Keratinocyte (primary cell): ENCODE measurements at regions not wholly inside any gene's neighbourhood (a gene's known extent, or its start where the extent isn't known, plus 50 kb on each side); places are given as distances from the start of the nearest gene placed in this dataset.

Experiments
- EZH2 ChIP-seq: IDR thresholded peaks from one replicate; pipeline ENCODE4 v1.6.1; 2012; ENCODE audit warnings: inconsistent platforms, mild to moderate bottlenecking, low read length, moderate library complexity
- TF ChIP-seq, protein P1 (sequence below), 3 experiments: IDR thresholded peaks in 1 of 3; conservative IDR thresholded peaks in 1 of 3; optimal IDR thresholded peaks in 1 of 3; 2 replicates in 2 of 3; 3 replicates in 1 of 3; pipeline versions ENCODE3 to v1.5.1; 2011; ENCODE audit warnings: low read length in 3 of 3, mild to moderate bottlenecking in 3 of 3, moderate library complexity in 2 of 3, control low read depth in 1 of 3, inconsistent platforms in 1 of 3; ENCODE audit not compliant: insufficient read depth in 2 of 3; ENCODE audit errors: extremely low read depth in 1 of 3

DNA sequence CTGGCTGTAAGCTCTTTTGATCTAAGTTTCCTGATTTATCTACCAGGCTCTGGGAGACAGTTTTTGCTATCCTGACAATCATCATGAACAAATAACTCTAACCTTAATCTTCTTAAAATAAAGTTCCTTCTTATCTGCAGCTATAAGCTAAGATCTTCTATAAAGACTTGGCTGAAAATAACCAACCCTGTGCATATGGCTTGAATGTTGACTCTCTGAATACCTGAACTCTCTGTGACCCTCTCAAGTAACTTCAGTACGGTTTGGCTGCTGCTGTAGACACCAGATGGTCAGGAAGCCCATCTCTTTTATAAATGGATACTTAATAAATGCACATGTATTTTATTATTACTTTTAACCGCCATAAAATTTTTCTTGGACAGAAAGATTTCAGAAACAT is 412.4 kb upstream of the CBLB start:
- TF ChIP-seq, protein P1, sequence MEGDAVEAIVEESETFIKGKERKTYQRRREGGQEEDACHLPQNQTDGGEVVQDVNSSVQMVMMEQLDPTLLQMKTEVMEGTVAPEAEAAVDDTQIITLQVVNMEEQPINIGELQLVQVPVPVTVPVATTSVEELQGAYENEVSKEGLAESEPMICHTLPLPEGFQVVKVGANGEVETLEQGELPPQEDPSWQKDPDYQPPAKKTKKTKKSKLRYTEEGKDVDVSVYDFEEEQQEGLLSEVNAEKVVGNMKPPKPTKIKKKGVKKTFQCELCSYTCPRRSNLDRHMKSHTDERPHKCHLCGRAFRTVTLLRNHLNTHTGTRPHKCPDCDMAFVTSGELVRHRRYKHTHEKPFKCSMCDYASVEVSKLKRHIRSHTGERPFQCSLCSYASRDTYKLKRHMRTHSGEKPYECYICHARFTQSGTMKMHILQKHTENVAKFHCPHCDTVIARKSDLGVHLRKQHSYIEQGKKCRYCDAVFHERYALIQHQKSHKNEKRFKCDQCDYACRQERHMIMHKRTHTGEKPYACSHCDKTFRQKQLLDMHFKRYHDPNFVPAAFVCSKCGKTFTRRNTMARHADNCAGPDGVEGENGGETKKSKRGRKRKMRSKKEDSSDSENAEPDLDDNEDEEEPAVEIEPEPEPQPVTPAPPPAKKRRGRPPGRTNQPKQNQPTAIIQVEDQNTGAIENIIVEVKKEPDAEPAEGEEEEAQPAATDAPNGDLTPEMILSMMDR (optimal IDR thresholded peaks at IDR 0.05 in 1 of 3, IDR thresholded peaks at IDR 0.05 in 1 of 3, conservative IDR thresholded peaks at IDR 0.05 in 1 of 3; ENCODE audit: extremely low read depth in 1 of 3, insufficient read depth in 2 of 3, low read length in 3 of 3) = no peak
- no peak for TF ChIP-seq EZH2
